Astrocyte (in vitro differentiated cells and primary cell): ENCODE measurements at regions not wholly inside any gene's neighbourhood (a gene's known extent, or its start where the extent isn't known, plus 50 kb on each side); places are given as distances from the start of the nearest gene placed in this dataset.

ENCODE experiments used
- DNase-seq: peaks from one replicate; pipeline ENCODE4 v3.0.0-alpha.2; 2010; ENCODE audit warnings: low read depth
- FAIRE-seq: peaks from 2 replicates; lab custom pipeline; 2011; peaks lifted over from hg19 to GRCh38; lab: Jason Lieb, UNC
- H2AFZ ChIP-seq: 2 replicates; pipeline ENCODE4 v1.6.0; 2012; ENCODE audit warnings: low read depth, low read length, inconsistent platforms
- H3K27ac ChIP-seq: 2 replicates; pipeline ENCODE4 v1.5.1; 2011; ENCODE audit warnings: low read depth, low read length, inconsistent platforms
- H3K27me3 ChIP-seq: 2 replicates; pipeline ENCODE4 v1.6.0; 2011; ENCODE audit warnings: low read length, inconsistent platforms; ENCODE audit not compliant: insufficient read depth
- H3K36me3 ChIP-seq: 2 replicates; pipeline ENCODE4 v1.5.1; 2011; ENCODE audit warnings: low read length, inconsistent platforms; ENCODE audit not compliant: insufficient read depth
- H3K4me1 ChIP-seq: 2 replicates; pipeline ENCODE4 v1.5.1; 2011; ENCODE audit warnings: low read length, inconsistent platforms; ENCODE audit not compliant: insufficient read depth
- H3K4me2 ChIP-seq: 2 replicates; pipeline ENCODE4 v1.6.0; 2012; ENCODE audit warnings: low read length, inconsistent platforms
- H3K4me3 ChIP-seq: 2 replicates; pipeline ENCODE4 v1.5.1; 2011; ENCODE audit warnings: low read depth, mild to moderate bottlenecking, low read length, inconsistent platforms; ENCODE audit not compliant: insufficient read depth
- H3K79me2 ChIP-seq: 2 replicates; pipeline ENCODE4 v1.6.0; 2012; ENCODE audit warnings: mild to moderate bottlenecking, low read length, inconsistent platforms; ENCODE audit not compliant: insufficient read depth
- H3K9ac ChIP-seq: 2 replicates; pipeline ENCODE4 v1.6.0; 2012; ENCODE audit warnings: mild to moderate bottlenecking, low read length, inconsistent platforms
- H3K9me3 ChIP-seq: 2 replicates; pipeline ENCODE4 v1.5.1; 2012; ENCODE audit warnings: low read depth, mild to moderate bottlenecking, low read length, inconsistent platforms; ENCODE audit not compliant: insufficient read depth
- H4K20me1 ChIP-seq: 2 replicates; pipeline ENCODE4 v1.6.0; 2012; ENCODE audit warnings: low read length, inconsistent platforms; ENCODE audit not compliant: insufficient read depth
- H3K27ac Mint-ChIP-seq: one replicate; pipeline ENCODE4 v1.8.0; 2021; ENCODE audit warnings: mild to moderate bottlenecking, mixed read lengths; ENCODE audit not compliant: unreplicated experiment
- H3K27me3 Mint-ChIP-seq: one replicate; pipeline ENCODE4 v1.8.0; 2021; ENCODE audit warnings: low read depth, mixed read lengths; ENCODE audit not compliant: unreplicated experiment
- H3K36me3 Mint-ChIP-seq: one replicate; pipeline ENCODE4 v1.8.0; 2021; ENCODE audit warnings: low read depth, mixed read lengths; ENCODE audit not compliant: unreplicated experiment
- H3K4me1 Mint-ChIP-seq: one replicate; pipeline ENCODE4 v1.8.0; 2021; ENCODE audit warnings: low read depth, mixed read lengths; ENCODE audit not compliant: unreplicated experiment
- H3K4me3 Mint-ChIP-seq: one replicate; pipeline ENCODE4 v1.8.0; 2021; ENCODE audit warnings: mild to moderate bottlenecking, moderate library complexity, mixed read lengths; ENCODE audit not compliant: unreplicated experiment
- H3K9me3 Mint-ChIP-seq: one replicate; pipeline ENCODE4 v1.8.0; 2021; ENCODE audit warnings: mild to moderate bottlenecking, mixed read lengths; ENCODE audit not compliant: unreplicated experiment
- CTCF ChIP-seq: IDR thresholded peaks from 2 replicates; pipeline ENCODE4 v1.5.1; 2011; ENCODE audit warnings: low read depth, mild to moderate bottlenecking, inconsistent platforms, low read length, moderate library complexity; ENCODE audit not compliant: insufficient read depth
- EZH2 ChIP-seq: IDR thresholded peaks from 2 replicates; pipeline ENCODE4 v1.6.1; 2012; ENCODE audit warnings: mild to moderate bottlenecking, low read length, inconsistent platforms; ENCODE audit not compliant: insufficient read depth

- H3K27ac ChIP-seq = no peak overlapping the region
- H3K4me1 ChIP-seq = no peaks in the 10 kb centered on the region
- peaks cover 4% of the 10 kb centered on the region for H3K4me1 Mint-ChIP-seq
- H3K9me3 Mint-ChIP-seq = no peaks in the 10 kb centered on the region
- no peaks in the 10 kb centered on the region for H3K27me3 Mint-ChIP-seq
- H3K9me3 ChIP-seq = no peaks in the 10 kb centered on the region
- no peaks in the 10 kb centered on the region for H3K27me3 ChIP-seq
- no peak overlapping the region for H2AFZ ChIP-seq
- H3K4me2 ChIP-seq = no peak overlapping the region
- no peaks in the 10 kb centered on the region for H3K36me3 ChIP-seq
- H4K20me1 ChIP-seq = no peaks in the 10 kb centered on the region
- H3K4me3 ChIP-seq = no peak overlapping the region
- FAIRE-seq (no peak), DNase-seq (no peak)
- no peaks in the 10 kb centered on the region for H3K79me2 ChIP-seq
- no peak overlapping the region for H3K9ac ChIP-seq
- no peak overlapping the region for H3K4me3 Mint-ChIP-seq
- no peaks in the 10 kb centered on the region for H3K36me3 Mint-ChIP-seq
- TF ChIP-seq CTCF (no peak), EZH2 (no peak)
- H3K27ac Mint-ChIP-seq = no peak overlapping the region
Measured at GRCh38 chr4:136755531-136755916, 776.8 kb downstream of the PCDH18 start.

- H3K79me2 ChIP-seq = no peaks in the 10 kb centered on the region
- no peaks in the 10 kb centered on the region for H3K9me3 ChIP-seq
- no peaks in the 10 kb centered on the region for H3K36me3 ChIP-seq
- peak overlapping the region; percentile 42 for H2AFZ ChIP-seq
- no peak overlapping the region for H3K27ac ChIP-seq
- no peak overlapping the region for H3K9ac ChIP-seq
- H4K20me1 ChIP-seq = no peaks in the 10 kb centered on the region
- Mint-ChIP-seq H3K27me3 (no peaks in the 10 kb centered on the region), H3K27ac (no peak overlapping the region), H3K36me3 (no peaks in the 10 kb centered on the region), H3K9me3 (no peaks in the 10 kb centered on the region), H3K4me1 (peaks cover 4% of the 10 kb centered on the region), H3K4me3 (no peak overlapping the region)
- no peak overlapping the region for H3K4me2 ChIP-seq
- H3K27me3 ChIP-seq = no peaks in the 10 kb centered on the region
- FAIRE-seq (no peak), DNase-seq (no peak)
- H3K4me1 ChIP-seq = no peaks in the 10 kb centered on the region
- no peak for TF ChIP-seq EZH2
- no peak for TF ChIP-seq CTCF
- H3K4me3 ChIP-seq = no peak overlapping the region
Measured at GRCh38 chr4:136754810-136755530, 777.3 kb downstream of the PCDH18 start.

GRCh38 chr4:136751556-136751955 lies 780.7 kb downstream of the PCDH18 start:
- Histone ChIP-seq H2AFZ (no peak overlapping the region), H3K36me3 (no peaks in the 10 kb centered on the region), H3K9me3 (no peaks in the 10 kb centered on the region), H3K27me3 (no peaks in the 10 kb centered on the region), H3K4me1 (no peaks in the 10 kb centered on the region), H3K4me2 (no peak overlapping the region), H3K79me2 (no peaks in the 10 kb centered on the region), H3K27ac (no peak overlapping the region), H3K9ac (no peak overlapping the region), H3K4me3 (no peak overlapping the region), H4K20me1 (no peaks in the 10 kb centered on the region)
- TF ChIP-seq EZH2 = no peak
- no peak for TF ChIP-seq CTCF
- H3K9me3 Mint-ChIP-seq = peaks cover 8% of the 10 kb centered on the region
- DNase-seq = no peak
- H3K27ac Mint-ChIP-seq = peak overlapping the region; percentile 76
- no peaks in the 10 kb centered on the region for H3K27me3 Mint-ChIP-seq
- H3K4me1 Mint-ChIP-seq = peaks cover 4% of the 10 kb centered on the region
- no peak for FAIRE-seq
- H3K4me3 Mint-ChIP-seq = no peak overlapping the region
- no peaks in the 10 kb centered on the region for H3K36me3 Mint-ChIP-seq
